ENCODE measurements at regions not wholly inside any gene's neighbourhood (a gene's known extent, or its start where the extent isn't known, plus 50 kb on each side); places are given as distances from the start of the nearest gene placed in this dataset.
"Not testable (repeated sequence)": the region's sequence is repeated elsewhere in the genome, so short reads cannot be mapped to it uniquely, and the experiment has no call there.

- in situ Hi-C loops (cut with MboI; ENCODE audit: low sequenced_read_pairs): no loop called here
- no peak for DNase-seq (ENCODE audit: low spot score in 2 of 2)
These were observed 998.5 kb downstream of the ADGRL2 start for GRCh38 chr1:82799261-82799660.

GRCh38 chr1:82795508-82796149 lies 994.9 kb downstream of the ADGRL2 start:
- Histone ChIP-seq H3K4me3 (no peak overlapping the region), H3K9me3 (no peaks in the 10 kb centered on the region), H3K4me1 (peaks cover 15% of the 10 kb centered on the region), H3K36me3 (replicated peaks) (no peaks in the 10 kb centered on the region; the same call in 1 of the 2 replicates), H3K27me3 (ENCODE audit: low read depth) (no peaks in the 10 kb centered on the region)
- in situ Hi-C loops (cut with MboI; ENCODE audit: low sequenced_read_pairs): no loop called here
- DNase-seq (ENCODE audit: low spot score in 2 of 2): no peak

More at GRCh38 chr1:82799261-82799660, 998.5 kb downstream of the ADGRL2 start:
- no peak overlapping the region for H3K4me3 ChIP-seq
- no peaks in the 10 kb centered on the region for H3K36me3 ChIP-seq (replicated peaks)
- no peaks in the 10 kb centered on the region for H3K9me3 ChIP-seq
- H3K4me1 ChIP-seq: peaks cover 15% of the 10 kb centered on the region
- no peaks in the 10 kb centered on the region for H3K27me3 ChIP-seq (ENCODE audit: low read depth)

GRCh38 chr1:82792151-82792550 lies 991.4 kb downstream of the ADGRL2 start:
- H3K36me3 ChIP-seq (replicated peaks): no peaks in the 10 kb centered on the region; the same call in 1 of the 2 replicates
- H3K27me3 ChIP-seq (ENCODE audit: low read depth): no peaks in the 10 kb centered on the region
- no peak for DNase-seq (ENCODE audit: low spot score in 2 of 2)
- peaks cover 8% of the 10 kb centered on the region for H3K4me1 ChIP-seq
- no peak overlapping the region for H3K4me3 ChIP-seq
- no peaks in the 10 kb centered on the region for H3K9me3 ChIP-seq
- in situ Hi-C loops (cut with MboI; ENCODE audit: low sequenced_read_pairs): no loop called here

- no peaks in the 10 kb centered on the region for H3K27me3 ChIP-seq (ENCODE audit: low read depth)
- H3K36me3 ChIP-seq (replicated peaks): no peaks in the 10 kb centered on the region; the same call in 1 of the 2 replicates
- DNase-seq (ENCODE audit: low spot score in 2 of 2): no peak
- in situ Hi-C loops (cut with MboI; ENCODE audit: low sequenced_read_pairs): no loop called here
- H3K9me3 ChIP-seq: no peaks in the 10 kb centered on the region
- peaks cover 8% of the 10 kb centered on the region for H3K4me1 ChIP-seq
- no peak overlapping the region for H3K4me3 ChIP-seq
These were observed 989.8 kb downstream of the ADGRL2 start for GRCh38 chr1:82790556-82790955.

- Histone ChIP-seq H3K27me3 (ENCODE audit: low read depth) (no peaks in the 10 kb centered on the region), H3K36me3 (replicated peaks) (no peaks in the 10 kb centered on the region; the same call in none of the 2 replicates), H3K9me3 (no peaks in the 10 kb centered on the region), H3K4me1 (peaks cover 8% of the 10 kb centered on the region), H3K4me3 (no peak overlapping the region)
- in situ Hi-C loops (cut with MboI; ENCODE audit: low sequenced_read_pairs): no loop called here
- DNase-seq (ENCODE audit: low spot score in 2 of 2): no peak
These were observed 987.9 kb downstream of the ADGRL2 start for GRCh38 chr1:82788660-82789059.

- H3K9me3 ChIP-seq: no peaks in the 10 kb centered on the region
- no peak overlapping the region for H3K4me3 ChIP-seq
- in situ Hi-C loops (cut with MboI; ENCODE audit: low sequenced_read_pairs): no loop called here
- H3K27me3 ChIP-seq (ENCODE audit: low read depth): no peaks in the 10 kb centered on the region
- no peaks in the 10 kb centered on the region; the same call in none of the 2 replicates for H3K36me3 ChIP-seq (replicated peaks)
- H3K4me1 ChIP-seq: peaks cover 3% of the 10 kb centered on the region
- no peak for DNase-seq (ENCODE audit: low spot score in 2 of 2)
These were observed 987.3 kb downstream of the ADGRL2 start for GRCh38 chr1:82788038-82788437.

- peaks cover 2% of the 10 kb centered on the region; the same call in 1 of the 2 replicates for H3K9me3 ChIP-seq
- in situ Hi-C loops (cut with MboI; ENCODE audit: low sequenced_read_pairs): no loop called here
- H3K36me3 ChIP-seq (replicated peaks): no peaks in the 10 kb centered on the region; the same call in none of the 2 replicates
- no peak for DNase-seq (ENCODE audit: low spot score in 2 of 2)
- no peaks in the 10 kb centered on the region for H3K27me3 ChIP-seq (ENCODE audit: low read depth)
- no peak overlapping the region for H3K4me3 ChIP-seq
- H3K4me1 ChIP-seq: no peaks in the 10 kb centered on the region
These were observed 986.1 kb downstream of the ADGRL2 start for GRCh38 chr1:82786883-82787282.

- in situ Hi-C loops (cut with MboI; ENCODE audit: low sequenced_read_pairs): no loop called here
These were observed 984.6 kb downstream of the ADGRL2 start for GRCh38 chr1:82785268-82785790.

GRCh38 chr1:82783044-82783443 lies 982.3 kb downstream of the ADGRL2 start:
- no peak overlapping the region for H3K4me3 ChIP-seq
- H3K9me3 ChIP-seq: peaks cover 2% of the 10 kb centered on the region; the same call in 1 of the 2 replicates
- no peaks in the 10 kb centered on the region for H3K27me3 ChIP-seq (ENCODE audit: low read depth)
- in situ Hi-C loops (cut with MboI; ENCODE audit: low sequenced_read_pairs): no loop called here
- H3K36me3 ChIP-seq (replicated peaks): no peaks in the 10 kb centered on the region; the same call in 1 of the 2 replicates
- no peaks in the 10 kb centered on the region for H3K4me1 ChIP-seq
- no peak for DNase-seq (ENCODE audit: low spot score in 2 of 2)

More at GRCh38 chr1:82785268-82785790, 984.6 kb downstream of the ADGRL2 start:
- peaks cover 2% of the 10 kb centered on the region; the same call in 1 of the 2 replicates for H3K9me3 ChIP-seq
- no peaks in the 10 kb centered on the region for H3K27me3 ChIP-seq (ENCODE audit: low read depth)
- no peaks in the 10 kb centered on the region for H3K4me1 ChIP-seq
- no peaks in the 10 kb centered on the region; the same call in 1 of the 2 replicates for H3K36me3 ChIP-seq (replicated peaks)
- no peak overlapping the region for H3K4me3 ChIP-seq
- no peak for DNase-seq (ENCODE audit: low spot score in 2 of 2)

GRCh38 chr1:82782599-82782998 lies 981.9 kb downstream of the ADGRL2 start:
- in situ Hi-C loops (cut with MboI; ENCODE audit: low sequenced_read_pairs): no loop called here
- Histone ChIP-seq H3K27me3 (ENCODE audit: low read depth) (no peaks in the 10 kb centered on the region), H3K4me1 (no peaks in the 10 kb centered on the region), H3K36me3 (replicated peaks) (no peaks in the 10 kb centered on the region; the same call in 1 of the 2 replicates), H3K4me3 (no peak overlapping the region), H3K9me3 (peaks cover 2% of the 10 kb centered on the region; the same call in 1 of the 2 replicates)
- DNase-seq (ENCODE audit: low spot score in 2 of 2): no peak

GRCh38 chr1:82778612-82779011 lies 977.9 kb downstream of the ADGRL2 start:
- peaks cover 2% of the 10 kb centered on the region; the same call in 1 of the 2 replicates for H3K9me3 ChIP-seq

GRCh38 chr1:82777240-82777639 lies 976.5 kb downstream of the ADGRL2 start:
- no peaks in the 10 kb centered on the region for H3K4me1 ChIP-seq
- H3K36me3 ChIP-seq (replicated peaks): no peaks in the 10 kb centered on the region
- DNase-seq (ENCODE audit: low spot score in 2 of 2): no peak
- in situ Hi-C loops (cut with MboI; ENCODE audit: low sequenced_read_pairs): no loop called here
- peaks cover 2% of the 10 kb centered on the region; the same call in 1 of the 2 replicates for H3K9me3 ChIP-seq
- H3K27me3 ChIP-seq (ENCODE audit: low read depth): no peaks in the 10 kb centered on the region
- no peak overlapping the region for H3K4me3 ChIP-seq

More at GRCh38 chr1:82778612-82779011, 977.9 kb downstream of the ADGRL2 start:
- peak in 1 of 2 experiments; percentile 42 for DNase-seq (ENCODE audit: low spot score in 2 of 2)
- in situ Hi-C loops (cut with MboI; ENCODE audit: low sequenced_read_pairs): no loop called here
- Histone ChIP-seq H3K27me3 (ENCODE audit: low read depth) (no peaks in the 10 kb centered on the region), H3K4me1 (no peaks in the 10 kb centered on the region), H3K4me3 (no peak overlapping the region), H3K36me3 (replicated peaks) (no peaks in the 10 kb centered on the region)

GRCh38 chr1:82776730-82777129 lies 976.0 kb downstream of the ADGRL2 start:
- H3K27me3 ChIP-seq (ENCODE audit: low read depth); H3K4me3 ChIP-seq; H3K36me3 ChIP-seq (replicated peaks); DNase-seq (ENCODE audit: low spot score in 2 of 2); H3K4me1 ChIP-seq; in situ Hi-C loops (cut with MboI; ENCODE audit: low sequenced_read_pairs); H3K9me3 ChIP-seq: not testable (repeated sequence)

GRCh38 chr1:82775406-82776000 lies 974.8 kb downstream of the ADGRL2 start:
- Histone ChIP-seq H3K9me3 (no peaks in the 10 kb centered on the region), H3K4me1 (no peaks in the 10 kb centered on the region), H3K27me3 (ENCODE audit: low read depth) (no peaks in the 10 kb centered on the region), H3K36me3 (replicated peaks) (no peaks in the 10 kb centered on the region), H3K4me3 (no peak overlapping the region)
- peak; percentile 61 to 84 for DNase-seq (ENCODE audit: low spot score in 2 of 2)
- in situ Hi-C loops (cut with MboI; ENCODE audit: low sequenced_read_pairs): no loop called here
